DMS 273 (cell line): ENCODE measurements at regions not wholly inside any gene's neighbourhood (a gene's known extent, or its start where the extent isn't known, plus 50 kb on each side); places are given as distances from the start of the nearest gene placed in this dataset.

Experiments
- DNase-seq: peaks from one replicate; lab custom pipeline; 2025; ENCODE audit not compliant: unreplicated experiment; lab: John Stamatoyannopoulos, UW

GRCh38 chr4:186930024-186930423 lies 206.4 kb upstream of the FAT1 start:
- DNase-seq = no peak

DNA sequence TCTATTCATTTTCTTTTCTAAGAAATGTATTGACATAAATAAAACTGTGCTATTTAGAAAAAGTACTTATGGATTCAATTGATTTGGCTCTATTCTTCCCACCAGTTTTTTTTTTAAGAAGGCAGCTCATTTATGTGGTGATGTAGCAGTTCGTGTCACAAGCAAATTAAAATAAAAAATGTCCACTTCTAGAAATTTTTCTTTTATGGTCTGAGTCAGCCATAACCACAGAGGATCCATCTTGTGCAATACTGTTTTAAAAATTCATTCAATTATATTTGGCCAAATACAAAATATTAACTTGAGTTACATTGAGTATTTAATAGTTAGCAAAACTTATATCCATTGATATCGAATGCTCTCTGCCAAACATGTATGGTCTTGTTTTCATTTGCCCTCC lies 207.9 kb upstream of the FAT1 start:
- no peak for DNase-seq

- DNase-seq = no peak
These were observed 208.5 kb upstream of the FAT1 start for GRCh38 chr4:186932196-186932595.

GRCh38 chr4:186932631-186933187 lies 209.1 kb upstream of the FAT1 start:
- no peak for DNase-seq

DNA sequence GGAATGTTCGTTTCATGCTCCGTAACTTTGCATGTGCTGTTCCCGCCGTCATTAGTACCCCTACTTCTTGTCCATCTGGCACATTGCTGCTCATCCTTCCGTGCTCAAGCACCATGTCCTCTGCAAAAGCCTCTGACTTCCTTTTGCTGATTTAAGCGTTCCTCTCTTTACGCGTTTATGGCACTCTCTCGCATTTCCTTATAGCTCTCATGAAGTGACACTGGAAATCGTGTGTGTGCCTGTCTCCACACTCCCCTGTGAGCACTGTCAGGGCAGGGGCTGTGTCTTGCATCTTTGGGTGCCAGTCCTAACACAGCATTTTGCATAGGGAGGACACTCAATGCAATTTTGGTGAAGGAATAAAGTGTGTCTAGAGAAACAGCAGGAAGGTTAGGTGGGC lies 210.6 kb upstream of the FAT1 start:
- no peak for DNase-seq

- no peak for DNase-seq
These were observed 211.3 kb upstream of the FAT1 start for GRCh38 chr4:186934841-186935443.

DNA sequence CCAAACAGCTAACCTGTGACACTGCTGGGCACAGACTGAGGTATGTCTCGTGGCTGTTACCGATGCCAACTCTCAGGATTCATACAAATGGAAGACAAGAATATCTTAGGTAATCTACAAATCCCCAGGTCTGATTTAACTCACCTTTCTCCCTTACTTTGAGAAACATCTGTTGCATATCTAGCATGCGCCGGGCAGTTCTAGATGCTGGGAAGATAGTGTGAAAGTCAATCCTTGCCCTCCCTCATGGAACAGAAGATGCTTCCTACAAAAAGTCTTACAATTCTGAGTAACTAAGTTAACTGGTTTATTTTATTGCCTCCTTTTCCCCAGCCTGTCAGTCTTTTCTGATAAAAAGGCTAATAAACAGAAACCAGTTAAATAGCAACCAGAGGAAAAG lies 212.2 kb upstream of the FAT1 start:
- DNase-seq = no peak

- no peak for DNase-seq
These were observed 213.1 kb upstream of the FAT1 start for GRCh38 chr4:186936496-186937375.

- no peak for DNase-seq
These were observed 215.6 kb upstream of the FAT1 start for GRCh38 chr4:186939226-186939625.

DNA sequence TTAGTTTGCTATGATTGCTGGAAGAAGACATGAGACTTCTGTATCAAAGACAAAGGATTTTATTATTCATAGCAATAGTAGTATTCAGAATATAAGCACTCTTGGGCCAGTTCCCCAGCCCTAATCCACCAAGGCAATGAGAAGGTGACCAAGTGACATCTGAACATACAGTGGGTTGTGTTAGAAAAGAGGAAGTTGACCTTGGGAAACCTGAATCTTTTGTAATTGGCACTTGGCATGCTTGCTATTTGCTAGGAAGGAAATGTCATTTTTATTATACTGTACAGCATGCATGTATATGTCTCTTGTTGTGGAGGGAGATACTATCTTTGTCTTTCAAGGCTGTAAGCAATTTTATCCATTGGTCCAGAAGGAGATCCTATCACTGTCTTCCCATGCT lies 216.1 kb upstream of the FAT1 start:
- DNase-seq = no peak

- no peak for DNase-seq
These were observed 216.8 kb upstream of the FAT1 start for GRCh38 chr4:186940476-186940875.

GRCh38 chr4:186942758-186943377 lies 219.2 kb upstream of the FAT1 start:
- peak; percentile 65 for DNase-seq

DNA sequence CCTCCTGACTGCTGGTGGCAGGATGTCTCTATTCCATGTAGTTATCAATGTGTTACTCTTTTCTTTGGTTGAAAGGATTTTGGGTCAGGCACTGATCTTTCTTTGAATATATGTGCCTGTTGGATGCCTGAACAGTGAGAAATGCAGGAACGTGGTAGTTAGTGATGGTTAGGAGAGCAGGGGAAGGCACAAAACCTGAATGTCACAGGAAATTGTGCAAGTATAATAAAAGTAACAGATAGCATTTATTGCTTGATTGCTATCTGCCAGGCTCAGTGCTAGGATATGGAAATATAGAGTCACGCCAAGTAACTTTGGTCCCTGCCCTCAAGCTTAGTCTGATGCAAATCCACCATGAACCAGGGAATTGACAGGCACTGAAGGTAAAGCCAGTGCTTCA lies 219.8 kb upstream of the FAT1 start:
- DNase-seq = no peak

GRCh38 chr4:186946136-186946535 lies 222.5 kb upstream of the FAT1 start:
- no peak for DNase-seq

DNA sequence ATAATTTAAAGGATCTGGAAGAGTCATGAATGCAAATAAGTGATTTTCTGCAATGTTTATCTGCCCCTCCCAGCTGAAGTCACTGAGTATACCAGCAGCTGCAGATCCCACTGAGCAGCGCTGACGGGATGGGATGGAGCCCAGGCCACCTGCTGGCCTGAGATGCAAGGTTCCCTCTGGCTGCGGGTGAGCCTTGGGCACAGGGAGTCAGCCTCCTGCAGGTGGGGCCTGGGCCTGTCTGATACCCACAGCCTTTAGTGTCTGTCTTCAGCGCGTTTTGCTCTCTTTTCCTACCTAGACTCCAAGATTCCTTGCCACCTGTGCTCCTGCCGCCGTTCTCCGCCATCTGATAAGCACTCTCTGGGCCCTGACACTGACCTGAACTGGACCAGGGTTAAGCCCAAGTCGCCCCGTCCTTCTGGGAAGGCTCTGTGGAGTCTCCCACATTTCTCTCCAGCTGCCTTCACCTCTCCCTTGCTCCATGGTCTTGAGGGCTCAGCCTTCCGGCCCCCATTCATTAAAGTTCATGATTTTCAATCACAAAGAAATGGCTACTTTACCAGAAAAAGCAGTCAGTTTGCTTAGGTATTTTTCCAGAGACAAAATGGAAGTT lies 223.1 kb upstream of the FAT1 start:
- peak; percentile 66 for DNase-seq

DNA sequence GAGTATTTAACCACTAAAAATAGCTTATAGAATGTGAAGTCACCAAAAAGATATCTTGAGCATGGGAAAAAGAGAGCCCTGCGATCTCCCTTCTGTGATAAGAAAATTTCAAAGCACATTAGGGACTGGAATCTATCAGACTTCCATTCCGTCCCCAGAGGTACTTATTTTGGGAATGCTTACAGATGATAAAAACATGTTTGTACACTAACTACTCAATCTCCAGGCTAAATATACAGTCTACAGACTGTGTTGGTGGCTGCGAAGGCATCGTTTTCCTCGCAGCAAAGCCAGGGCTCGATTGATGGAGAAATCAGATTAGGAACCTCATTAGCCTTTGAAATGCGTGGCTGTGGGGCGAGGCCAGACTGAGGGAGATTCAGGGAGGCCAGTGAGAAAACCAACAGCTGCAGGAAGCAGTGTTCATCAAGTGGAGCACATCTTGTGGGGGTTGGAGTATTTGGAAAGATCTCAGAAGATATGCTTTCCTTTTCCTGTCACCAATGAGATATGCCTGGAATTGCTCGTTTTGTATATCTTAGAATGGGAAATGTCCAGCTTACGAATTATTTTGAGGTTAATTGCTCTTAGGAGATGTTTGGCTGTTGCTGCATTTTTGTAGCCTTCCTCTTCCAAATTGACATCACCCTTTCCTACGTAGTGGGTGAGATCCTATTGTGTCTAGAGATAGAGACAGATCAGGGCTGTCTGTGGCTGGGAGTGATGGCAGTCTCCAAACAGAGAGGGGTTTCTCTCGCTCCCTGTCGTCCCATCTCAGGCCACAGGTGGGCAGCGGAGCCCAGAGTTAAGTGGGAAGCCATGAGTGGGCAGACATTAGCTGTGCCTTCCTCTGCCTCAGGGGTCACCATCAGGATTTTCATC lies 224.9 kb upstream of the FAT1 start:
- DNase-seq = peak; percentile 39

GRCh38 chr4:186949847-186950246 lies 226.2 kb upstream of the FAT1 start:
- no peak for DNase-seq

DNA sequence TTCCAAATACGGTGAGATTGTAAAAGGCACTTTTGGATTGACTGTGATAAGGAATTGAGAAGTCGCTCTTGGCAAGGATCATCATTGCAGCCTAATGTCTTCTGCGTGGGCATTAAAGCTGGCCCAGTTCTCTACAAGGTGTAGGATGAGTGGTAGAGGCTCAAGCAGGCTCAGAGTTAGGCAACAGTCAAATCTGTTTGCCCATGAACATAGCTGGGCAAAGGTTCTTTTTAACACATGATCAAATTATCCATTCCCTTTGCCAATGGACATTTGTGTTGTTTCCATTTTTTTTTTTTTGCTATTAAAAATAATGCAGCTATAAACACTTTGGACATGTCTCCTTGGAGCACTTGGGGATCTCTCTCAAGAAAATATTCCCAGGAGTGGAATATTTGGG lies 229.1 kb upstream of the FAT1 start:
- DNase-seq = no peak

DNA sequence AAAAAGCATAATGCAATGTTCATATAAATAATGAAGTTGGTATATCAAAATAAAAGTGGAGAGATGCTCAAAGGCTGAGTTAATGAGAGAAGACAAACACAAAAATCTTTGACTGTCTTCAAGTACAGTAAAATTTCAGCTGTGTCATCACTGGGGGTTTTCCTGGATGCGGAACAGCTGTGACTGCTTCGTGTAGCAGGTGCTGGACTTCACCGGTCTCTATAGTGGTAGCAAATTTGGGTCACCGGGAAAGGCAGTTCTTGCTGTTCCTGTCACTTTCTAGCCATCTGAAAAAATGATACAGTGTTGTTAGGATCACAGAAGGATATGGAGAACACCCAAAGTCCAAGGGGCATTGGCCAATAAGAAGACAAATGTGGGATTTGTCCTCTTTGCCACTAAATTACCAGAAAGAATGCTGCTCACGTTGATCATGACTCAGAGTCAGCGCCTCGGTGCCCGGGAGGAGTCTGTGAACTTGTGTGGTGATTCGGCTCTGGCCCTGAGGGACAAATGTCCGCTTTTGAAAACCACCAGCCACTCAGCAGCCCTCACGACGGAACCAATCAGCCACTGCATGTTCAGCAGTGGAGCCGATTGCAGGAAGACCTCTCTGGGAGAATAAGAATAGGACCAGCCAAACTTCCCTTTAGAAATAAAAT lies 230.1 kb upstream of the FAT1 start:
- no peak for DNase-seq

DNA sequence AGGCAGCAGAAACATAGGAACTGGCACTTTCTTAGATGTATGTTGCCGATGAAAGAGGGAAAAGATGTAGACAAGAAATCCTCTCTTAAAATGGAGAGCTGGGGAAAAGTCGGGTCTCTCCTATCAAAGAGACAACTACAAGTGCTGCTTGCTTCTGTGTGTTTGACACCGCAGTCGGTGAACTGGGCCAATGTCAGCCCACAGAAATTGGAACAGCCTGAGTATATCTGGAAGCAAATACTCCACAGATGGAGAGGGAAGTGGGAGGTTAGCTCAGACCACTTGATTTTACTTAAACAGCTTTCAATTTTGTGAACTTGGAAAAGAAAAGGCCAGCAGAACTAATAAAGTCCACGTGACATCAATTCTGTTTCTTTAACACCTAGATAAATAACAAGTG lies 230.9 kb upstream of the FAT1 start:
- no peak for DNase-seq
